DND-41 (cell line): ENCODE measurements at regions not wholly inside any gene's neighbourhood (a gene's known extent, or its start where the extent isn't known, plus 50 kb on each side); places are given as distances from the start of the nearest gene placed in this dataset.
"Not testable (repeated sequence)": the region's sequence is repeated elsewhere in the genome, so short reads cannot be mapped to it uniquely, and the experiment has no call there.

Source experiments
- EZH2 ChIP-seq: IDR thresholded peaks from 3 replicates; pipeline ENCODE4 v1.6.1; 2012; ENCODE audit warnings: borderline replicate concordance, low read depth, mild to moderate bottlenecking, moderate library complexity, low read length, inconsistent platforms; ENCODE audit not compliant: severe bottlenecking
- TF ChIP-seq, protein P1 (sequence below): IDR thresholded peaks from 2 replicates; pipeline ENCODE4 v1.5.1; 2012; ENCODE audit warnings: borderline replicate concordance, low read length, moderate library complexity, mild to moderate bottlenecking; ENCODE audit not compliant: poor library complexity, severe bottlenecking; ENCODE audit errors: extremely low read depth

DNA sequence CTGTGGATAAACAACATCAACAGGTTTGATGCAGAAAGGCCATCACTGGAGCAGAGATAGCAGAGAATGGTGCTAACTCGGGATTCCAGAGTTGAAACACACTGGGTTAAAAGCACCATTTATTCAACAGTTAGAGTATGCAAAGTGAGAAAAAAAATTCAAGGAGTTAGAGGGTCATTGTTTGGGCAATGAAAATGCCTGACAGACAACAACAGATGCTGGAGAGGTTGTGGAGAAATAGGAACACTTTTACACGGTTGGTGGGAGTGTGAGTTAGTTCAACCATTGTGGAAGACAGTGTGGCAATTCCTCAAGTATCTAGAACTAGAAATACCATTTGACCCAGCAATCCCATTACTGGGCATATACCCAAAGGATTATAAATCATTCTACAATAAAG, 77.4 kb upstream of the SEMA3C start:
- TF ChIP-seq EZH2: not testable (repeated sequence)
- TF ChIP-seq, protein P1, sequence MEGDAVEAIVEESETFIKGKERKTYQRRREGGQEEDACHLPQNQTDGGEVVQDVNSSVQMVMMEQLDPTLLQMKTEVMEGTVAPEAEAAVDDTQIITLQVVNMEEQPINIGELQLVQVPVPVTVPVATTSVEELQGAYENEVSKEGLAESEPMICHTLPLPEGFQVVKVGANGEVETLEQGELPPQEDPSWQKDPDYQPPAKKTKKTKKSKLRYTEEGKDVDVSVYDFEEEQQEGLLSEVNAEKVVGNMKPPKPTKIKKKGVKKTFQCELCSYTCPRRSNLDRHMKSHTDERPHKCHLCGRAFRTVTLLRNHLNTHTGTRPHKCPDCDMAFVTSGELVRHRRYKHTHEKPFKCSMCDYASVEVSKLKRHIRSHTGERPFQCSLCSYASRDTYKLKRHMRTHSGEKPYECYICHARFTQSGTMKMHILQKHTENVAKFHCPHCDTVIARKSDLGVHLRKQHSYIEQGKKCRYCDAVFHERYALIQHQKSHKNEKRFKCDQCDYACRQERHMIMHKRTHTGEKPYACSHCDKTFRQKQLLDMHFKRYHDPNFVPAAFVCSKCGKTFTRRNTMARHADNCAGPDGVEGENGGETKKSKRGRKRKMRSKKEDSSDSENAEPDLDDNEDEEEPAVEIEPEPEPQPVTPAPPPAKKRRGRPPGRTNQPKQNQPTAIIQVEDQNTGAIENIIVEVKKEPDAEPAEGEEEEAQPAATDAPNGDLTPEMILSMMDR: not testable (repeated sequence)
